ENCODE measurements at regions not wholly inside any gene's neighbourhood (a gene's known extent, or its start where the extent isn't known, plus 50 kb on each side); places are given as distances from the start of the nearest gene placed in this dataset.

DNA sequence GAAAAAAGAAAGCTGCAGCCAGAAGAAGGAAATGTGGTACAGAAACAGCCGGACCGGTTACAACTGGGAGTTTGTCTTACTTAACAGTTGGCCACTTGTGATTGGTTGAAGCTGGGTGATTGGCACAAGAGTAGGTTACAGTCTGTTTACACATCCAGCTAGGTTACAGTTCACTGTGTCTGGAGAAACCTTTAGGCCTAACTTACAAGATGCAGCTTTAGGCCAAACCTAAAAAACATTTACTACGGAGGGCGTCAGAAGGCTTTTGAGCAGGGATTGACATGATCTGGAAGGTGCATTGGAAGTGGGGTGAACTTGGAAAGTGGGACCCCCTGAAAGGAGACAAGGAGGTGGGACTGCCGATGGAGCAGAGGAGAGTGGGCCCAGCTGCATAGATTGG is 122.3 kb downstream of the BANF2 start:
- TF ChIP-seq, protein P1, sequence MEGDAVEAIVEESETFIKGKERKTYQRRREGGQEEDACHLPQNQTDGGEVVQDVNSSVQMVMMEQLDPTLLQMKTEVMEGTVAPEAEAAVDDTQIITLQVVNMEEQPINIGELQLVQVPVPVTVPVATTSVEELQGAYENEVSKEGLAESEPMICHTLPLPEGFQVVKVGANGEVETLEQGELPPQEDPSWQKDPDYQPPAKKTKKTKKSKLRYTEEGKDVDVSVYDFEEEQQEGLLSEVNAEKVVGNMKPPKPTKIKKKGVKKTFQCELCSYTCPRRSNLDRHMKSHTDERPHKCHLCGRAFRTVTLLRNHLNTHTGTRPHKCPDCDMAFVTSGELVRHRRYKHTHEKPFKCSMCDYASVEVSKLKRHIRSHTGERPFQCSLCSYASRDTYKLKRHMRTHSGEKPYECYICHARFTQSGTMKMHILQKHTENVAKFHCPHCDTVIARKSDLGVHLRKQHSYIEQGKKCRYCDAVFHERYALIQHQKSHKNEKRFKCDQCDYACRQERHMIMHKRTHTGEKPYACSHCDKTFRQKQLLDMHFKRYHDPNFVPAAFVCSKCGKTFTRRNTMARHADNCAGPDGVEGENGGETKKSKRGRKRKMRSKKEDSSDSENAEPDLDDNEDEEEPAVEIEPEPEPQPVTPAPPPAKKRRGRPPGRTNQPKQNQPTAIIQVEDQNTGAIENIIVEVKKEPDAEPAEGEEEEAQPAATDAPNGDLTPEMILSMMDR (IDR thresholded peaks at IDR 0.05), result no peak
- no peak for TF ChIP-seq POLR2A (IDR thresholded peaks at IDR 0.05)

All from testis (tissue), 2 donors.